GM18858 (cell line): ENCODE measurements at regions not wholly inside any gene's neighbourhood (a gene's known extent, or its start where the extent isn't known, plus 50 kb on each side); places are given as distances from the start of the nearest gene placed in this dataset.
A peak's percentile ranks its signal among the peaks of the same experiment; 100 is the strongest.

Experiments
- ATAC-seq: cut with Tn5 transposase; IDR thresholded peaks from one replicate; pipeline ENCODE4 v1.9.1; 2021; ENCODE audit not compliant: unreplicated experiment

GRCh38 chrX:118167361-118167760, 50.8 kb upstream of the KLHL13 start:
- ATAC-seq, result no peak

- ATAC-seq, result no peak
These were observed 54.7 kb upstream of the KLHL13 start for GRCh38 chrX:118171356-118171755.

GRCh38 chrX:118174516-118175098, 58.0 kb upstream of the KLHL13 start:
- no peak for ATAC-seq

GRCh38 chrX:118177708-118178107, 61.1 kb upstream of the KLHL13 start:
- no peak for ATAC-seq

- ATAC-seq, result no peak
These were observed 61.8 kb upstream of the KLHL13 start for GRCh38 chrX:118178450-118178849.

GRCh38 chrX:118179161-118179560, 62.6 kb upstream of the KLHL13 start:
- no peak for ATAC-seq

GRCh38 chrX:118179718-118180117, 63.1 kb upstream of the KLHL13 start:
- ATAC-seq, result no peak

GRCh38 chrX:118181030-118181429, 64.4 kb upstream of the KLHL13 start:
- no peak for ATAC-seq

GRCh38 chrX:118182025-118182424, 65.4 kb upstream of the KLHL13 start:
- no peak for ATAC-seq

- ATAC-seq, result no peak
These were observed 66.1 kb upstream of the KLHL13 start for GRCh38 chrX:118182681-118183080.

GRCh38 chrX:118183606-118184005, 67.0 kb upstream of the KLHL13 start:
- no peak for ATAC-seq

- no peak for ATAC-seq
These were observed 70.5 kb upstream of the KLHL13 start for GRCh38 chrX:118187100-118187499.

- ATAC-seq, result peak; percentile 44
These were observed 72.4 kb upstream of the KLHL13 start for GRCh38 chrX:118189000-118189399.

- no peak for ATAC-seq
These were observed 73.0 kb upstream of the KLHL13 start for GRCh38 chrX:118189628-118190027.

GRCh38 chrX:118197730-118198129, 81.1 kb upstream of the KLHL13 start:
- ATAC-seq, result no peak

GRCh38 chrX:118198577-118198976, 82.0 kb upstream of the KLHL13 start:
- no peak for ATAC-seq

- no peak for ATAC-seq
These were observed 83.4 kb upstream of the KLHL13 start for GRCh38 chrX:118199997-118200396.

- ATAC-seq, result no peak
These were observed 89.1 kb upstream of the KLHL13 start for GRCh38 chrX:118205421-118206395.

GRCh38 chrX:118207831-118208453, 91.3 kb upstream of the KLHL13 start:
- ATAC-seq, result no peak

GRCh38 chrX:118208481-118208880, 91.9 kb upstream of the KLHL13 start:
- no peak for ATAC-seq

- ATAC-seq, result peak; percentile 44
These were observed 95.5 kb upstream of the KLHL13 start for GRCh38 chrX:118211891-118212816.
